ENCODE measurements at regions not wholly inside any gene's neighbourhood (a gene's known extent, or its start where the extent isn't known, plus 50 kb on each side); places are given as distances from the start of the nearest gene placed in this dataset.

DNA sequence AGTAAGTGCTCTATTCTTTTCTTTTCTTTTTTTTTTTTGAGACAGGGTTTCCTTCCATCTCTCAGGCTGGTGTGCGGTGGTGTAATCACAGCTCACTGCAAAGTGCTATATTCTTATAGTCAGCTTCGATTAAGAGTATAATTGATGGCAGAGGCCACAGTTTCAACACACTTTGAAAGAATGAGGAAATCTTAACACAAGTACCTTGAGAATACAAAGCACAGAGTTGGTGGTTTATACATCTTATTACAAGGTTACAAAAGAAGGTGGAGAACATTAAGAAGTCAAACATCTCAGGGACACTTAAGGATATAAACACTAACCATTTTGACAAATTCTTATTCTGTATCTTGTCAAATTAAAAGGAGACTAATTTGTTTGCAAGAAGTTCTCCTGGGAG lies 180.5 kb downstream of the SOD2 start:
- ATAC-seq (replicated peaks; ENCODE audit: extremely low read depth, poor library complexity, severe bottlenecking): no peak
- Mint-ChIP-seq H3K27me3 (peaks cover 68% of the 10 kb centered on the region), H3K27ac (ENCODE audit: low read depth) (no peak overlapping the region), H3K36me3 (ENCODE audit: insufficient read depth) (no peaks in the 10 kb centered on the region), H3K9me3 (no peaks in the 10 kb centered on the region), H3K4me1 (no peaks in the 10 kb centered on the region), H3K4me3 (no peak overlapping the region)
- DNase-seq (ENCODE audit: low spot score in 2 of 2): no peak

DNA sequence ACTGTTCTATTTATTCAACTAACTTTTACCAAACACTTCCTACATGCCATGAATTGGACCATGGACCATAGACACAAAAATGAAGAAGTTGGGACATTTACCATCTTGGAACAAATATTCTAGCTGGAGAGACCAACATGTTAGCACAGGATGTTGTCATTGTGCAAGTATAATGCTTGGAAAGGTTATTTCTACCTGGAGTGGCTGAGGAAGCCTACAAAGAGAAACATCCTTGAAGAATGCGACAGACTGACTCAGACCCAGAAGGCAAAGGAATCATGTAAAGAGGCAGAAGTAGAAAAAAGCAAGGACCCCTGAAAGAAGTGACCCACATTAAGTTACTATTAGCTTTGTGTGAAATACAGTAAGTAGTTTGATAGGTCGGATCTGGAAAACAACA lies 180.9 kb downstream of the SOD2 start:
- no peak for DNase-seq (ENCODE audit: low spot score in 2 of 2)
- ATAC-seq (replicated peaks; ENCODE audit: extremely low read depth, poor library complexity, severe bottlenecking): no peak
- H3K36me3 Mint-ChIP-seq (ENCODE audit: insufficient read depth): no peaks in the 10 kb centered on the region
- no peak overlapping the region for H3K4me3 Mint-ChIP-seq
- H3K4me1 Mint-ChIP-seq: no peaks in the 10 kb centered on the region
- H3K27me3 Mint-ChIP-seq: peaks cover 63% of the 10 kb centered on the region
- no peak overlapping the region for H3K27ac Mint-ChIP-seq (ENCODE audit: low read depth)
- H3K9me3 Mint-ChIP-seq: no peaks in the 10 kb centered on the region

DNA sequence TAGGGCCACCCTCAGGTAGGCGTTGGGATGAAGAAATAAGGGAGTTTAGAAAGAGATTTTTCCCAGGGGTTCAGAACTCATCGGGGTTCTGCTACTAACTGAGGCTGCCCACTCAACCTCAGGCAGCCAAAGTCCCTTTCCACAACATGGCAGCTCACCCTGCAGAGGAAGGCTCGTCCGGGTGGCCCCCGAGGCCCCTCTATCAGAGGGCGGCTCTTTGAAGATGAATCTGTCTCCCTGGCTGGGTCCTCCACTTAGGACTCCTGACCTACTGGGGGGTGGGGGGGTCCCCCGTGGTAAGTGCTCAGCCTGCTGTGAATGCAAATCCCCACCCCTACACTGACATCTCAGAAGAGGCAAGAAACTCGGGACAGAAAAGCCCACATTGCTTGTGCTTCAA lies 182.9 kb downstream of the SOD2 start:
- Mint-ChIP-seq H3K27me3 (peaks cover 45% of the 10 kb centered on the region), H3K27ac (ENCODE audit: low read depth) (no peak overlapping the region), H3K4me1 (no peaks in the 10 kb centered on the region), H3K36me3 (ENCODE audit: insufficient read depth) (no peaks in the 10 kb centered on the region), H3K9me3 (no peaks in the 10 kb centered on the region), H3K4me3 (no peak overlapping the region)
- no peak for ATAC-seq (replicated peaks; ENCODE audit: extremely low read depth, poor library complexity, severe bottlenecking)
- no peak for DNase-seq (ENCODE audit: low spot score in 2 of 2)

DNA sequence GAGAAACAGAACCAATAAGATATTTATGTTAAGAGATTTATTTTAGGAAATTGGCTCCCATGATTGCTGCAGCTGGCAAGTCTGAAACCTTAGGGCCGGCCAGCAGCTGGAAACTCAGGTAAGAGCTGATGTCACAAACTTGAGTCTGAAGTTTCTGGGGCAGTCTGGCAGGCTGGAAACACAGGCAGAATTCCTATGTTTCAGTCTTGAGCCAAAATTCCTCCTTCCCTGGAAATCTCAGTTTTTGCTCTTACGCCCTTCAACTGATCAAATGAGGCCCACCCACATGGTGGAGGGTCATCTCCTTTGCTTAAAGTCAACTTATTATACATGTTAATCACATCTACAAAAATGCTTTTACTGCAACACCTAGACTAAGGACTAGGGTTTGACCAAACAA lies 184.1 kb downstream of the SOD2 start:
- Mint-ChIP-seq H3K36me3 (ENCODE audit: insufficient read depth) (no peaks in the 10 kb centered on the region), H3K4me3 (no peak overlapping the region), H3K4me1 (no peaks in the 10 kb centered on the region), H3K9me3 (no peaks in the 10 kb centered on the region), H3K27ac (ENCODE audit: low read depth) (no peak overlapping the region), H3K27me3 (peaks cover 41% of the 10 kb centered on the region)
- DNase-seq (ENCODE audit: low spot score in 2 of 2) (no peak), ATAC-seq (replicated peaks; ENCODE audit: extremely low read depth, poor library complexity, severe bottlenecking) (no peak)

DNA sequence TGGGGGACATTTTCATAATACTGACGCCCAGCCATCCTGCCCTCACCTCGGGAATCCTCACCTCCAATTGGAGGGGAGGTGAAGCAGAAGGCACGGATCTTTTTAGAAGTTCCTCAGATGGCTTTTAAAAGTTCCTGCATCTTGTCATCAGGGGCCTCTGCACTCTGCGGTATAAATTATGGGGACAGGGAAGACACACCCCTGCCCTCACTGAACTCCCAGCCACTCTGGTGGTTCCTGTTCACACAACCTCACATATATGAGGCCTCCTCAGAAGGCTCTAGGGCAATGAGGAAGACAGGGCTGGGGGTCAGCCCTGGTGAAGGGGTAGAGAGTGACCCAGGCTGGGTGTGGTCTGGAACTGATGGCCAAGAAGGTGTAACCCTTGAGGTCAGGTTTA lies 187.0 kb downstream of the SOD2 start:
- Mint-ChIP-seq H3K4me1 (no peaks in the 10 kb centered on the region), H3K4me3 (no peak overlapping the region), H3K9me3 (no peaks in the 10 kb centered on the region), H3K27ac (ENCODE audit: low read depth) (no peak overlapping the region), H3K36me3 (ENCODE audit: insufficient read depth) (no peaks in the 10 kb centered on the region), H3K27me3 (peaks cover 31% of the 10 kb centered on the region)
- DNase-seq (ENCODE audit: low spot score in 2 of 2) (no peak), ATAC-seq (replicated peaks; ENCODE audit: extremely low read depth, poor library complexity, severe bottlenecking) (no peak)

DNA sequence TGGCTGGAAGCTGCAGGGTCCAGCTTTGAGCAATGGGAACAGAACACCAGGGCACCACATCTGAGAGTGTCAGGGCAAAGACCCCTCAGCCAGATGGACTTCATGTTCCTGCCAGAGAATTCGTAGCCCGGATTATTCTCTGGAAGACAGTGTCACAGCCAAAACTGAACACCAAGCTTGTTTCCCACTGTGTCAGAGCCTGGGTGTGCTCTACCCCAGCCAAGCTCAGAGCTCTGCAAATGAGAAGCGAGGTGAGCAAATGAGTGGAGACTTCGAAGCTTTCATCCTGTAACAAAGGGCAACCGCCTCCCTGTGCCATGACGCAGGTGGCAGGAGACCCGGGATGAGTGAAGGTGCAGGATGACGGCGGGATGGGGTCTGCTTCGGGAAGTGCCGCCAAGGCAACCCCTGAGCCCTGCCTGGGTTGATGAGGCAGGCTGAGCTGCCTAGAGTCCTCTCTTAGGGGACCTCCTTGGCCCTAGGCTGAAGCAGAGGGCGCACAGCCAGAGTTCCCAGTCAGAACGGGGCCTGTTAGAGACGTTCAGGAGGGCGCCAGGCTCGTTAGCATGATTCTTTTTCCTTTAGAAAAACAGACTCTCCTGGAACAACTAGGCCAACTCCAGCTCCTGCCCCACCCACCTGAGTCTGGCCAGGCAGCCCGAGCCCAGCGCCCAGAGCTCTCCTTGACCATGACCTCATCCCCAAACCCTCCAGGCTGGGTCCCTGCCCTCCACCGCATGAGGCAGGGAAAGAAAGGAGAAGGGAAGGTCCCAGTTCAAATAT lies 187.7 kb downstream of the SOD2 start:
- no peak for DNase-seq (ENCODE audit: low spot score in 2 of 2)
- H3K9me3 Mint-ChIP-seq: no peaks in the 10 kb centered on the region

DNA sequence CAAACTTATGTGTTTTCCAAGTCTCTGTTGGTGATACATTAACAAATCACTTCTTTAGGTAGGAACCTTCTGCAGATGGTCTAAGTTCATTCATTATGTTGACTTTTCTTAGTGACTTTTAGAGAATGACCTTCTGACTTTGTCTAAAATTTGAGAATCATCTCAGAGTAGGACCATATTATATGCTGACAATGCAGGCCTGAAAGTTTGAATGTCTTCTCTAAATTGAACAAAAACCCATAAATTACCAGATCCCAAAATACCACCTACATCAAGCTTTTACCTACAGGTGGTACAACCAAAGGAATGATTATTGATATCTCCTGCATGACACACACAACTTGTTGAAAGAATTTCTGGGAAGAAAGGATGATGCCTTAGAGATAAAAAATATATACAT lies 191.5 kb downstream of the SOD2 start:
- H3K36me3 Mint-ChIP-seq (ENCODE audit: insufficient read depth): no peaks in the 10 kb centered on the region
- H3K4me3 Mint-ChIP-seq: no peak overlapping the region
- no peaks in the 10 kb centered on the region for H3K9me3 Mint-ChIP-seq
- DNase-seq (ENCODE audit: low spot score in 2 of 2): no peak
- H3K4me1 Mint-ChIP-seq: no peaks in the 10 kb centered on the region
- H3K27ac Mint-ChIP-seq (ENCODE audit: low read depth): no peak overlapping the region
- peaks cover 21% of the 10 kb centered on the region for H3K27me3 Mint-ChIP-seq
- ATAC-seq (replicated peaks; ENCODE audit: extremely low read depth, poor library complexity, severe bottlenecking): no peak

More for the DNA sequence above, 187.7 kb downstream of the SOD2 start:
- no peak for ATAC-seq (replicated peaks; ENCODE audit: extremely low read depth, poor library complexity, severe bottlenecking)
- Mint-ChIP-seq H3K4me1 (no peaks in the 10 kb centered on the region), H3K36me3 (ENCODE audit: insufficient read depth) (no peaks in the 10 kb centered on the region), H3K27me3 (peaks cover 31% of the 10 kb centered on the region), H3K4me3 (no peak overlapping the region), H3K27ac (ENCODE audit: low read depth) (no peak overlapping the region)

DNA sequence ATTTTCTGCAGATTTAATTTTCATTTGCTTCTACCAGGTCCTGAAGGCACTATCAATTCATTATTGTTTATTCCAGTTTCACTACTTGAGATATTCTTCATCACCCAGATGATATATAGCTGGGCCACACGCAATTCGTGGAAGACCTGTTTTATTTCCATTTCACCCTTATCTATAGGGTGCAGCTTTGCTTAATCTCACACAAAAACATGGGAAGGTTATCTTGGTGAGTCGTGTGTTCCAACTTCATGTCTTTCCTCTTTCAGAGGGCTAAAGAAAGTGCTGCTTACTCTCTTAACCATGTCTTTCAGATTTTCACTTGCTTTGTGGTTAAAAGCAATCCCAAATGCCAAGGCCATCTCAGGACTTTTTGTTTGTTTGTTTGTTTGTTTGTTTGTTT lies 194.0 kb downstream of the SOD2 start:
- Mint-ChIP-seq H3K9me3 (no peaks in the 10 kb centered on the region), H3K27ac (ENCODE audit: low read depth) (no peak overlapping the region), H3K27me3 (peaks cover 39% of the 10 kb centered on the region), H3K4me1 (no peaks in the 10 kb centered on the region), H3K36me3 (ENCODE audit: insufficient read depth) (no peaks in the 10 kb centered on the region), H3K4me3 (no peak overlapping the region)
- DNase-seq (ENCODE audit: low spot score in 2 of 2) (no peak), ATAC-seq (replicated peaks; ENCODE audit: extremely low read depth, poor library complexity, severe bottlenecking) (no peak)

DNA sequence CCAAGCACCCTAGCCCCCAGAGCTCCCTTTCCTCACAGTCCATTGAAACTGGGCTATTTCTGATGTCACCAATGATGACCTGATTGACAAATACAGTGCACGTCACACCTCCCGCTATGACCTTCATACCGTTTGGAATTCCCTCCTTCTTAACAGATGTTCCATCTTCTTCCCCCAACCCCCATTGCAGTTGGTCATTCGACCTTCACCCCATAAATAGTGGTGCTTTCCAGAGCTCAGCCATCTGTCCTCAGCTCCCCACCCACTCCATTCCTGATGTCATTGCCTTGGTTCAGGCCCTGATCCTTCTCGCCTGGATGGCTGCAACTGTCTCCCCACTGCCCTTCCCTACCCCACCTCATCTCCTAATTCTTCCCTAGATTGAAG lies 198.5 kb downstream of the SOD2 start:
- H3K27me3 Mint-ChIP-seq: peaks cover 39% of the 10 kb centered on the region
- H3K36me3 Mint-ChIP-seq (ENCODE audit: insufficient read depth): no peaks in the 10 kb centered on the region
- ATAC-seq (replicated peaks; ENCODE audit: extremely low read depth, poor library complexity, severe bottlenecking) (no peak), DNase-seq (ENCODE audit: low spot score in 2 of 2) (no peak)
- H3K4me1 Mint-ChIP-seq: no peaks in the 10 kb centered on the region
- no peak overlapping the region for H3K27ac Mint-ChIP-seq (ENCODE audit: low read depth)
- H3K4me3 Mint-ChIP-seq: no peak overlapping the region
- H3K9me3 Mint-ChIP-seq: no peaks in the 10 kb centered on the region

DNA sequence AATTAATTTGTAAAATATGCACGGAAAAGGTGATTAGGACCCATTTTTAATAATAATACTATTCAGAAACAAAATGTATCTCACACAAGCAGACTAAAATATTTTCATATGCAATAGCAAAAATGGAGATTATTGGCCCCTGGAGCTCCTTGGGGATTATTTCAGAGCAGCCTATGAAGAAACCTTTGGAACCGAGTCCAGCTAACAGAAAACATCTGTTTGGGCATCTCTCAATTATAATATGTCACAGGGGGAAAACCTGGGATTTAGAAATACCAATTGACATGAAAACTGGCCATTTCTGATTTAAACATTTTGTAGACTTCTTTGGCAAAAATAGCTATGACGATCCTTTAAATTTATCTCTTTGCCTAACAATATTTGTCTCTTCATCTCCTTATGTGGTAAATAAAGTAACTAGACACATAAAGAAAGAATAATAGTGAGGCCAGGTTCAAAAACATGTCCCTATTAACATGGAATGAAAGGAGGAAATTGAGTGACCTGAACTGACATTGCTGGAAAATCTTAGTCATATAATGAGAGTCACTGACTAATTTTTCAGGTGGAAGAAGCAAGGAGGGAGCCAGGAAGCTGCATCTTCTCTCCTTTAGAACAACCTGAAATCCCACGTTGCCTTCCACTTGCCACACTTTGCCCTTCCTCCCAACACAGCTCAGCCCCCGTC lies 199.0 kb downstream of the SOD2 start:
- H3K27ac Mint-ChIP-seq (ENCODE audit: low read depth): no peak overlapping the region
- no peaks in the 10 kb centered on the region for H3K36me3 Mint-ChIP-seq (ENCODE audit: insufficient read depth)
- ATAC-seq (replicated peaks; ENCODE audit: extremely low read depth, poor library complexity, severe bottlenecking) (no peak), DNase-seq (ENCODE audit: low spot score in 2 of 2) (no peak)
- peaks cover 39% of the 10 kb centered on the region for H3K27me3 Mint-ChIP-seq
- no peak overlapping the region for H3K4me3 Mint-ChIP-seq
- H3K4me1 Mint-ChIP-seq: no peaks in the 10 kb centered on the region
- no peaks in the 10 kb centered on the region for H3K9me3 Mint-ChIP-seq

DNA sequence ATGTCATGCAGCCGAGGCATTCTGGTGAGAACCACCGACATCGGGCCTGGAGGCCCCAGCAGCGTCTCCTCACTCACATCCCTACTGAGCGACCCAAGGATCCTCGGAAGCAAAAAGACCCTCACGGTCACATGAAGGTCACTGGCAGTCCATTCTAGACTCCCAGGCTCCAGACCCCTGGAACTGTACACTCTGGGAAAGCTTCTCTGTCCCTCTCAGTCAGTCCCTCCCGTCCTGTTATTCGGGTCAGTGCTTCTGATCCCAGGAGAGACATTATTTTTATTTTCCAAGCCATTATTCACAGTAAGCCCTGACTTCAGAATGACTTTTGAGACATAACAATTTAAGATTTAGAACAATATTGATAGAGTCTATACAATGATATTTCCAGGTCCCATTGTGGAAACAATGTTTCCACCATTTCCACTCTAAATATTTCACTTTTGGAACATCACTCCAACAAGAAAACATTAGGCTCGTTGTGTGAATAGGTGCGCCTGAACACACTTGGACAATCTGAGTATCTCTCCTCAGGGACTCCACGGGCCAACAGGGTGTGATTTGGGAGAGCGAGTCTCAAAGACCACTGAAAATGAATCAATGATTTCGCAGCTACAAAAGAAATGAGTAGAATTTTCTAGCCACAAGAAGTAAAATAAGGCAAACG lies 199.7 kb downstream of the SOD2 start:
- ATAC-seq (replicated peaks; ENCODE audit: extremely low read depth, poor library complexity, severe bottlenecking): no peak
- Mint-ChIP-seq H3K27me3 (peaks cover 39% of the 10 kb centered on the region), H3K4me3 (no peak overlapping the region), H3K27ac (ENCODE audit: low read depth) (no peak overlapping the region), H3K4me1 (no peaks in the 10 kb centered on the region), H3K36me3 (ENCODE audit: insufficient read depth) (no peaks in the 10 kb centered on the region), H3K9me3 (no peaks in the 10 kb centered on the region)
- DNase-seq (ENCODE audit: low spot score in 2 of 2): no peak

DNA sequence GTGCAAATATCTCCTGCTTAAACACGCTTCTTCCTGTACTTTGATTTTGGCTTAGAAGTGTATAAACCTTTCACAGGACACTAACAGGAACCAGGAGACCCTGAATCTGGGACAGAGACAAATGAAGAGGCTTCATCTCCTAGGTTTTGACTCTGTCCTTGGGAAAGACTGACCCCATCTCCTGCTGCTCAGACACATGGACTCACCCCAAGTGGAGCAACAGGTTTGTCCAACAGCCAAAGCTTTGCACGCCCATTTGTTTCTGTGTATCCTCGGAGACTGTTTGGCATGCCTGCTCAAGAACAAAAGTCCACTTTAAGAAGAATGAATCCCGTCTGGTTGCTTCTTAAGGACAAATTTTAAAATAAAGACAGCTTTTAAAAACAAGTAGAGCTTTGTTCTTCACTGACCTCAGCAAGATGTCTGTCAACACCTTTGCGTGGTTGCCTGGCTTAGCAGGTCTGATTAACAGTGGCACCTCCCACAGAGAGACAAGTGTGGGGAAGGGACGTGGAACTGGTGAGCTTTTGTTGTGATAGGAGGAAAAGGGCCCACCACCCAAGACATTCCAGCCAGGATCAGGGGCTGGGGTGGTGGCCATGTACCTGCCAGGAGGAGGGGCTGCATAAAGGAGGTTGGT lies 202.6 kb downstream of the SOD2 start:
- ATAC-seq (replicated peaks; ENCODE audit: extremely low read depth, poor library complexity, severe bottlenecking): no peak

More for the DNA sequence above, 202.6 kb downstream of the SOD2 start:
- no peak for DNase-seq (ENCODE audit: low spot score in 2 of 2)
- H3K4me3 Mint-ChIP-seq: no peak overlapping the region
- no peaks in the 10 kb centered on the region for H3K4me1 Mint-ChIP-seq
- no peaks in the 10 kb centered on the region for H3K36me3 Mint-ChIP-seq (ENCODE audit: insufficient read depth)
- H3K27me3 Mint-ChIP-seq: peaks cover 36% of the 10 kb centered on the region
- no peak overlapping the region for H3K27ac Mint-ChIP-seq (ENCODE audit: low read depth)
- no peaks in the 10 kb centered on the region for H3K9me3 Mint-ChIP-seq

All from central memory CD8-positive, alpha-beta T cell (primary cell).